OCI-LY7 (cell line): ENCODE measurements at regions not wholly inside any gene's neighbourhood (a gene's known extent, or its start where the extent isn't known, plus 50 kb on each side); places are given as distances from the start of the nearest gene placed in this dataset.

ENCODE experiments used
- CTCF ChIP-seq: fragments of 200-600 bp; sonication (generic); conservative IDR thresholded peaks from 2 replicates; pipeline ENCODE4 v1.5.1; 2014; ENCODE audit warnings: mild to moderate bottlenecking, antibody characterized with exemption, low read length, moderate library complexity, mixed read lengths
- EZH2phosphoT487 ChIP-seq: fragments of 200-600 bp; sonication (generic); IDR thresholded peaks from 2 replicates; pipeline ENCODE4 v1.6.1; 2018; ENCODE audit warnings: low read depth, borderline replicate concordance, mild to moderate bottlenecking, mixed run types, antibody characterized with exemption, low read length, moderate library complexity, mixed read lengths

- TF ChIP-seq CTCF (no peak), EZH2phosphoT487 (no peak)
Measured at GRCh38 chr4:130534651-130535050, 1438.7 kb downstream of the C4orf33 start.
